Stimulated activated CD8-positive, alpha-beta memory T cell treated with anti-CD3 and anti-CD28 coated beads, Interleukin-7, amount 100 ng/mL, for 48 hours (primary cell): ENCODE measurements at regions not wholly inside any gene's neighbourhood (a gene's known extent, or its start where the extent isn't known, plus 50 kb on each side); places are given as distances from the start of the nearest gene placed in this dataset.
"Not testable (repeated sequence)": the region's sequence is repeated elsewhere in the genome, so short reads cannot be mapped to it uniquely, and the experiment has no call there.

Experiments
- DNase-seq, 2 donors: peaks; one replicate each; pipeline ENCODE4 v3.0.0-alpha.2; 2020; ENCODE audit warnings: low read depth in 1 of 2; ENCODE audit errors: extremely low read depth in 1 of 2

- DNase-seq, result no peak
Observed at GRCh38 chr6:137798261-137798660, 68.8 kb upstream of the TNFAIP3 start.

- DNase-seq, result no peak
Observed at GRCh38 chr6:137798846-137799245, 68.2 kb upstream of the TNFAIP3 start.

- DNase-seq, result peak in 1 of 2 donors; percentile 56
Observed at GRCh38 chr6:137799950-137800568, 67.0 kb upstream of the TNFAIP3 start.

- DNase-seq, result no peak
Observed at GRCh38 chr6:137800762-137801161, 66.3 kb upstream of the TNFAIP3 start.

- no peak for DNase-seq
Observed at GRCh38 chr6:137801352-137802114, 65.5 kb upstream of the TNFAIP3 start.

GRCh38 chr6:137802408-137803182, 64.5 kb upstream of the TNFAIP3 start:
- DNase-seq, result no peak

GRCh38 chr6:137804637-137805036, 62.4 kb upstream of the TNFAIP3 start:
- no peak for DNase-seq

- DNase-seq, result no peak
Observed at GRCh38 chr6:137805622-137806021, 61.4 kb upstream of the TNFAIP3 start.

GRCh38 chr6:137806914-137807682, 60.0 kb upstream of the TNFAIP3 start:
- DNase-seq, result no peak

GRCh38 chr6:137808191-137808590, 58.9 kb upstream of the TNFAIP3 start:
- DNase-seq, result no peak

GRCh38 chr6:137808836-137809315, 58.2 kb upstream of the TNFAIP3 start:
- no peak for DNase-seq

GRCh38 chr6:137809895-137810553, 57.0 kb upstream of the TNFAIP3 start:
- DNase-seq, result not testable (repeated sequence)

- no peak for DNase-seq
Observed at GRCh38 chr6:137810554-137811120, 56.4 kb upstream of the TNFAIP3 start.

GRCh38 chr6:137811121-137811915, 55.7 kb upstream of the TNFAIP3 start:
- DNase-seq, result peak; percentile 59 to 86

- DNase-seq, result no peak
Observed at GRCh38 chr6:137811916-137812553, 55.0 kb upstream of the TNFAIP3 start.

GRCh38 chr6:137813308-137813970, 53.6 kb upstream of the TNFAIP3 start:
- DNase-seq, result no peak

GRCh38 chr6:137814030-137814429, 53.0 kb upstream of the TNFAIP3 start:
- not testable (repeated sequence) for DNase-seq

- no peak for DNase-seq
Observed at GRCh38 chr6:137815692-137816091, 51.4 kb upstream of the TNFAIP3 start.
